ENCODE measurements at regions not wholly inside any gene's neighbourhood (a gene's known extent, or its start where the extent isn't known, plus 50 kb on each side); places are given as distances from the start of the nearest gene placed in this dataset.

DNA sequence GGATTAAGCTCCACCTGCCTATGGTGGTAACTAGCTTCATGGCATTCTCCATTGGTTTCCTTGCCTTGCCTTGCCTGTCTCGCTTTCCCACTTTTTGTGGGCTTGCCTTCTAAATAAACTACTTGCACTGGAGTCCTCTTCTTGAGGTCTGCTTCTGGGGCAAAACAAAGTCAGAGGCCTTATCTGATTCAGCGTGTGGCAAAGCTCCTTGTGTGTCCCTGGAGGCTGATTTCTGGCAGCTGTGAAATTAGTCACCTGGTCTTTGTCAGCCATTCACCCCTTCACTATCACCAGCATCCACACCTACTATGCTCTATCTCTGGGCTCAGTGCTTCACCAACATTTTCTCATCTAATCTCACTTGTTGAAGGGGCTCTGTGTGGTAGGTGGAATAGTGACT lies 176.2 kb downstream of the SEC61B start:
- DNase-seq (ENCODE audit: extremely low read depth, low read depth): no peak
- H3K4me3 ChIP-seq (replicated peaks; ENCODE audit: low read depth, low read length): no peak overlapping the region
- no peak for TF ChIP-seq CTCF (IDR thresholded peaks at IDR 0.05; ENCODE audit: low read depth, low read length, missing control alignments)

GRCh38 chr9:99399474-99399873 lies 177.4 kb downstream of the SEC61B start:
- DNase-seq (ENCODE audit: extremely low read depth, low read depth): no peak
- H3K4me3 ChIP-seq (replicated peaks; ENCODE audit: low read depth, low read length): no peak overlapping the region
- TF ChIP-seq CTCF (IDR thresholded peaks at IDR 0.05; ENCODE audit: low read depth, low read length, missing control alignments): no peak

GRCh38 chr9:99400184-99400731 lies 178.2 kb downstream of the SEC61B start:
- H3K4me3 ChIP-seq (replicated peaks; ENCODE audit: low read depth, low read length): no peak overlapping the region
- DNase-seq (ENCODE audit: extremely low read depth, low read depth): no peak
- TF ChIP-seq CTCF (IDR thresholded peaks at IDR 0.05; ENCODE audit: low read depth, low read length, missing control alignments): no peak

GRCh38 chr9:99401680-99402504 lies 179.8 kb downstream of the SEC61B start:
- no peak for DNase-seq (ENCODE audit: extremely low read depth, low read depth)
- TF ChIP-seq CTCF (IDR thresholded peaks at IDR 0.05; ENCODE audit: low read depth, low read length, missing control alignments): no peak
- H3K4me3 ChIP-seq (replicated peaks; ENCODE audit: low read depth, low read length): no peak overlapping the region

DNA sequence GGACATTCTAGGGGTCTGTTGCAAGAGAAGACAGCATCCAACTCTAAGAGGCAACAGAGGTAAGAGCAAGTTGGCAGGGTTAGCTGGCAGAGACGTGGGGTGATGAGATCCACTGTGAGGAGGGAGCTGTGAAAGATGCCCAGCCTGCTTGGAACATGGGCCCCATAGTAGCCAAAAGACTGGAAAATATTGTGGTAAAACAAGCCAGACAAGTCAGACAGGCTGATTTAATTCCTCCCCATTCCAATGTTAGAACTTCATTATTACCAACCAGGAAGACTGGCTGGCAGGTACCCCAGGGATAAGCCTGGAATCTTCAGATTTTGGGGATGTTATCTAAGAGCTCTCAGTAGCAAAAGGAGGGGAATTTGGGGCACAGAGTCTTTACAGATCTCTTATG lies 181.3 kb downstream of the SEC61B start:
- no peak for TF ChIP-seq CTCF (IDR thresholded peaks at IDR 0.05; ENCODE audit: low read depth, low read length, missing control alignments)
- no peak for DNase-seq (ENCODE audit: extremely low read depth, low read depth)

GRCh38 chr9:99405359-99405758 lies 183.3 kb downstream of the SEC61B start:
- TF ChIP-seq CTCF (IDR thresholded peaks at IDR 0.05; ENCODE audit: low read depth, low read length, missing control alignments): no peak
- DNase-seq (ENCODE audit: extremely low read depth, low read depth): no peak
- H3K4me3 ChIP-seq (replicated peaks; ENCODE audit: low read depth, low read length): no peak overlapping the region

More for the DNA sequence above, 181.3 kb downstream of the SEC61B start:
- H3K4me3 ChIP-seq (replicated peaks; ENCODE audit: low read depth, low read length): no peak overlapping the region

Measured in HFF-Myc (cell line).